ENCODE measurements at regions not wholly inside any gene's neighbourhood (a gene's known extent, or its start where the extent isn't known, plus 50 kb on each side); places are given as distances from the start of the nearest gene placed in this dataset.
"Not testable (repeated sequence)": the region's sequence is repeated elsewhere in the genome, so short reads cannot be mapped to it uniquely, and the experiment has no call there.

DNA sequence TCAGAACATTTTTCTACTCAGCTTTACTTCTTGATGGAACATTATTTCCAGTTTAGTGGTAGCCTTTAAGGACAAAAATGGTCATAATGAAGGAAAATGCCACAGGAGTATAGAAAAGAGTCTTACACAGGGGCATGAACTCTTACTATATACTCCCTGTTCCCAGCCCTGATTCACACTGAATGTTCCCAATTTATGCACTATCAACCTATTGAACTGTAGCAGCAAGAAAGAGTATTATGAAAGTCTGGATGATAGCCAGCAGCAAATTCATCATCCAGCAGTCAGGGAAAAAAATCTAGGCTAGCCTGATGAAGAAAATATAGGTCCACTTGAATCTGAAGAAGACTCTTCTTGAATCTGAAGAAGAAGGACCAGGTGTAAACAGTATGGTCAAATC, 1170.3 kb upstream of the CHAC2 start:
- H3K4me1 ChIP-seq (ENCODE audit: control insufficient read depth, insufficient read depth, low read length), result no peaks in the 10 kb centered on the region
- H3K27me3 ChIP-seq (replicated peaks; ENCODE audit: control insufficient read depth, insufficient read depth, low read length), result no peaks in the 10 kb centered on the region
- no peak overlapping the region for H3K4me3 ChIP-seq (ENCODE audit: low read length)
- no peaks in the 10 kb centered on the region for H3K36me3 ChIP-seq (ENCODE audit: control insufficient read depth, insufficient read depth, low read length, severe bottlenecking)
- no peaks in the 10 kb centered on the region for H3K9me3 ChIP-seq (ENCODE audit: control insufficient read depth, low read length)
- no peak overlapping the region for H3K9ac ChIP-seq (ENCODE audit: low read length)
- DNase-seq (ENCODE audit: low read depth), result peak; percentile 44

DNA sequence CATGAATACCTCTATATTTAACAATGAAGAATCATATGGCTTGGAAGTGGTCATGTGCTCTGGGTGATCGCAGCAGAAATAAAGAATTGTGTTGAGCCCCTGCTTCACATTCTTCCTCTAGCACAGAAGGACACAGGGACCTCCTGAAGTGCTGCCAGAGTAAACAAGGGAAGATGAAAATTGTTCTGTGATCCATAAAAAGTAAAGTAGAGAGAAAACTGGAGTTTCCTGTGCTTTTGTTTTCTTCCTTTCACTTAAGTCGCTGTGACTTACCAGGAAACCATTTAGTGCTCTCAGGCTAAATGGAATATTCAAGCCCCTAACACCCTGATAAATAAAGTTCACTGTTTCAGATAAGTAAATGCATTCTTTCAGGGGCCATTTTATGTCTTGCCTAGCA, 1173.6 kb upstream of the CHAC2 start:
- Histone ChIP-seq H3K9ac (ENCODE audit: low read length) (no peak overlapping the region), H3K4me1 (ENCODE audit: control insufficient read depth, insufficient read depth, low read length) (no peaks in the 10 kb centered on the region), H3K27me3 (replicated peaks; ENCODE audit: control insufficient read depth, insufficient read depth, low read length) (no peaks in the 10 kb centered on the region), H3K36me3 (ENCODE audit: control insufficient read depth, insufficient read depth, low read length, severe bottlenecking) (no peaks in the 10 kb centered on the region), H3K4me3 (ENCODE audit: low read length) (no peak overlapping the region), H3K9me3 (ENCODE audit: control insufficient read depth, low read length) (no peaks in the 10 kb centered on the region)
- peak; percentile 24 for DNase-seq (ENCODE audit: low read depth)

DNA sequence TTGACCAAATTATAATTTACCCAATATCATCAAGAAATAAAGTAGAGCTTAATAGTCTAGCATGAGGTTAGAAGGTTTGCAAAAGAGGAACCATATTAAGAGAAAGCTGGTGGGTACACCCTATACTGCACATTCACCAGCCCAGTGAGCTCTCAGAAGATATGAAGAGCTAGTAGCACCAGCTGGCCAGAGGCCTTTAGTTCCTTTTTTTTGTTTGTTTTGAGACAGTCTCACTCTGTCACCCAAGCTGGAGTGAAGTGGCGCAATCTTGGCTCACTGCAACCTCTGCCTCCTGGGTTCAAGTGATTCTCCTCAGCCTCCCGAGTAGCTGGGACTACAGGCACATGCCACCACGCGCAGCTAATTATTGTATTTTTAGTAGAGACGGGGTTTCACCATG, 1183.5 kb upstream of the CHAC2 start:
- not testable (repeated sequence) for DNase-seq (ENCODE audit: low read depth); H3K9me3 ChIP-seq (ENCODE audit: control insufficient read depth, low read length); H3K36me3 ChIP-seq (ENCODE audit: control insufficient read depth, insufficient read depth, low read length, severe bottlenecking); H3K27me3 ChIP-seq (replicated peaks; ENCODE audit: control insufficient read depth, insufficient read depth, low read length); H3K9ac ChIP-seq (ENCODE audit: low read length); H3K4me3 ChIP-seq (ENCODE audit: low read length); H3K4me1 ChIP-seq (ENCODE audit: control insufficient read depth, insufficient read depth, low read length)

- no peak for DNase-seq (ENCODE audit: low read depth)
Observed at GRCh38 chr2:52572469-52572894, 1195.1 kb upstream of the CHAC2 start.

GRCh38 chr2:52571380-52572347, 1195.9 kb upstream of the CHAC2 start:
- no peak for DNase-seq (ENCODE audit: low read depth)
- peaks cover 5% of the 10 kb centered on the region for H3K9me3 ChIP-seq (ENCODE audit: control insufficient read depth, low read length)
- no peak overlapping the region for H3K9ac ChIP-seq (ENCODE audit: low read length)
- no peak overlapping the region for H3K4me3 ChIP-seq (ENCODE audit: low read length)
- no peaks in the 10 kb centered on the region for H3K36me3 ChIP-seq (ENCODE audit: control insufficient read depth, insufficient read depth, low read length, severe bottlenecking)
- no peaks in the 10 kb centered on the region for H3K27me3 ChIP-seq (replicated peaks; ENCODE audit: control insufficient read depth, insufficient read depth, low read length)
- no peaks in the 10 kb centered on the region for H3K4me1 ChIP-seq (ENCODE audit: control insufficient read depth, insufficient read depth, low read length)

More at GRCh38 chr2:52572469-52572894, 1195.1 kb upstream of the CHAC2 start:
- Histone ChIP-seq H3K9ac (ENCODE audit: low read length) (no peak overlapping the region), H3K4me3 (ENCODE audit: low read length) (no peak overlapping the region), H3K4me1 (ENCODE audit: control insufficient read depth, insufficient read depth, low read length) (no peaks in the 10 kb centered on the region), H3K36me3 (ENCODE audit: control insufficient read depth, insufficient read depth, low read length, severe bottlenecking) (no peaks in the 10 kb centered on the region), H3K9me3 (ENCODE audit: control insufficient read depth, low read length) (peaks cover 5% of the 10 kb centered on the region), H3K27me3 (replicated peaks; ENCODE audit: control insufficient read depth, insufficient read depth, low read length) (no peaks in the 10 kb centered on the region)

DNA sequence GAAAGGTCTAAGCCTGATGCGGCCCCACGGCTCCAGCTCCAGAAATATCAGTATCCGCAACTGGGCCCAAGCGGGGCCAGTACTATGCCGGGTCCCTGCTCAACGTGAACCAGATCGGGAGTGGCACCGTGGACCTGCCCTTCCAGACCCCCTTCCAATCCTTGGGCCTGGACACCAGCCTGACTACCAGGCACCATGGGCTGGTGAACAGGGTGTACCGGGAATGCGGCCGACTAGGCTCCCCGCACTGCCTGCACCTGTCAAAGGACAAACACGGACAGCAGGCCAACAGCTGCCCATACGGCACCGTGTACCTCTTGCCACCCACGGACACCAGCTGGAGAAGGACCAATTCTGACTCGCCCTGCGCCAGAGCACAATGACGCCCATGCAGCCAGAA, 1196.9 kb upstream of the CHAC2 start:
- no peaks in the 10 kb centered on the region for H3K4me1 ChIP-seq (ENCODE audit: control insufficient read depth, insufficient read depth, low read length)
- peaks cover 5% of the 10 kb centered on the region for H3K9me3 ChIP-seq (ENCODE audit: control insufficient read depth, low read length)
- H3K27me3 ChIP-seq (replicated peaks; ENCODE audit: control insufficient read depth, insufficient read depth, low read length), result no peaks in the 10 kb centered on the region
- no peak overlapping the region for H3K9ac ChIP-seq (ENCODE audit: low read length)
- no peak for DNase-seq (ENCODE audit: low read depth)
- H3K36me3 ChIP-seq (ENCODE audit: control insufficient read depth, insufficient read depth, low read length, severe bottlenecking), result no peaks in the 10 kb centered on the region
- no peak overlapping the region for H3K4me3 ChIP-seq (ENCODE audit: low read length)

DNA sequence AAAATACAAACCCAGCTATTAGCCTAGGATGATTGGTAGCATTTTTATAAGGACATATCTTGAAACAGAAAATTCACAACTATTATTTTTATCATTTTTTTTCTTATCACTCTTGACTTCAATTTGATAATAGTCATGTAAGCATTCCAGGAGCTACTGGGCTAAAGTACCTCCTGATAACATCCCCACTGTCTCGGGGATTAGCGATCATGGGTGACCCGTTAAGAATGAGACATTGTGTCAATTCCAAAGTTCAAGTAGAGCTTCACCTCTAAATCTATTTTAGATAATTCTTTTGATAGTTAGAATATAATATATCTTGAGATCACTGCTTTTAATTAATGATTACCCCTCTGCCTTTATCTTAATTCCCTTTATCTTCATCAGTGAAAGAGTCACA, 1204.5 kb upstream of the CHAC2 start:
- no peak for DNase-seq (ENCODE audit: low read depth)
- H3K9me3 ChIP-seq (ENCODE audit: control insufficient read depth, low read length), result peaks cover 5% of the 10 kb centered on the region
- H3K9ac ChIP-seq (ENCODE audit: low read length), result no peak overlapping the region
- H3K27me3 ChIP-seq (replicated peaks; ENCODE audit: control insufficient read depth, insufficient read depth, low read length), result no peaks in the 10 kb centered on the region
- H3K4me1 ChIP-seq (ENCODE audit: control insufficient read depth, insufficient read depth, low read length), result no peaks in the 10 kb centered on the region
- H3K4me3 ChIP-seq (ENCODE audit: low read length), result no peak overlapping the region
- no peaks in the 10 kb centered on the region for H3K36me3 ChIP-seq (ENCODE audit: control insufficient read depth, insufficient read depth, low read length, severe bottlenecking)

- no peak for DNase-seq (ENCODE audit: low read depth)
- Histone ChIP-seq H3K4me1 (ENCODE audit: control insufficient read depth, insufficient read depth, low read length) (no peaks in the 10 kb centered on the region), H3K9me3 (ENCODE audit: control insufficient read depth, low read length) (no peaks in the 10 kb centered on the region), H3K9ac (ENCODE audit: low read length) (no peak overlapping the region), H3K4me3 (ENCODE audit: low read length) (no peak overlapping the region), H3K27me3 (replicated peaks; ENCODE audit: control insufficient read depth, insufficient read depth, low read length) (no peaks in the 10 kb centered on the region), H3K36me3 (ENCODE audit: control insufficient read depth, insufficient read depth, low read length, severe bottlenecking) (no peaks in the 10 kb centered on the region)
Observed at GRCh38 chr2:52558265-52558664, 1209.3 kb upstream of the CHAC2 start.

- Histone ChIP-seq H3K4me3 (ENCODE audit: low read length) (no peak overlapping the region), H3K9me3 (ENCODE audit: control insufficient read depth, low read length) (no peaks in the 10 kb centered on the region), H3K9ac (ENCODE audit: low read length) (no peak overlapping the region), H3K36me3 (ENCODE audit: control insufficient read depth, insufficient read depth, low read length, severe bottlenecking) (no peaks in the 10 kb centered on the region), H3K4me1 (ENCODE audit: control insufficient read depth, insufficient read depth, low read length) (no peaks in the 10 kb centered on the region), H3K27me3 (replicated peaks; ENCODE audit: control insufficient read depth, insufficient read depth, low read length) (no peaks in the 10 kb centered on the region)
- no peak for DNase-seq (ENCODE audit: low read depth)
Observed at GRCh38 chr2:52542297-52542696, 1225.3 kb upstream of the CHAC2 start.

- H3K9me3 ChIP-seq (ENCODE audit: control insufficient read depth, low read length), result no peaks in the 10 kb centered on the region
- H3K9ac ChIP-seq (ENCODE audit: low read length), result no peak overlapping the region
- H3K36me3 ChIP-seq (ENCODE audit: control insufficient read depth, insufficient read depth, low read length, severe bottlenecking), result no peaks in the 10 kb centered on the region
- H3K4me3 ChIP-seq (ENCODE audit: low read length), result no peak overlapping the region
- no peaks in the 10 kb centered on the region for H3K4me1 ChIP-seq (ENCODE audit: control insufficient read depth, insufficient read depth, low read length)
- peak; percentile 68 for DNase-seq (ENCODE audit: low read depth)
- H3K27me3 ChIP-seq (replicated peaks; ENCODE audit: control insufficient read depth, insufficient read depth, low read length), result no peaks in the 10 kb centered on the region
Observed at GRCh38 chr2:52539026-52539970, 1228.3 kb upstream of the CHAC2 start.

DNA sequence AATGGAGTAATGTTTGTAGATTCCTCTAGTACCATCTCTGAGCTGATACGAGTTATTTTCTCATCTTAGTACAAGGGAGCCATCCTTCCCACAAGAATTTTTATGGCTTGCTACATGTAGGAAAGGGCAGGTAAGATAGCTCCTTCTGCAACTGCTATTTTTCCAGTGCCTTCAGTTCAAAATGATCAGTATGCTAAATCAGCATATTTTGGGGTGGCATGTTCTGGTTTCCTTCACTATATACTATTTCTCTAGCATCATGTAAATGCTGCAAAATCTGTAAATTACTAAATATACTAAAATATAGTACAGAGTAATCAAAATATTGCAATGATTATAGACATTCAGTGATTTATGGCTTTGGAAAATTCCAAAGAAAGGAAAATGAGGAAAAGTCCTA, 1230.0 kb upstream of the CHAC2 start:
- no peak overlapping the region for H3K4me3 ChIP-seq (ENCODE audit: low read length)
- no peak overlapping the region for H3K9ac ChIP-seq (ENCODE audit: low read length)
- no peaks in the 10 kb centered on the region for H3K36me3 ChIP-seq (ENCODE audit: control insufficient read depth, insufficient read depth, low read length, severe bottlenecking)
- no peaks in the 10 kb centered on the region for H3K4me1 ChIP-seq (ENCODE audit: control insufficient read depth, insufficient read depth, low read length)
- no peak for DNase-seq (ENCODE audit: low read depth)
- no peaks in the 10 kb centered on the region for H3K9me3 ChIP-seq (ENCODE audit: control insufficient read depth, low read length)
- no peaks in the 10 kb centered on the region for H3K27me3 ChIP-seq (replicated peaks; ENCODE audit: control insufficient read depth, insufficient read depth, low read length)
